HG03575 (cell line): ENCODE measurements at regions not wholly inside any gene's neighbourhood (a gene's known extent, or its start where the extent isn't known, plus 50 kb on each side); places are given as distances from the start of the nearest gene placed in this dataset.

Experiments used
- ATAC-seq: cut with Tn5 transposase; IDR thresholded peaks from one replicate; pipeline ENCODE4 v1.9.1; 2021; ENCODE audit not compliant: unreplicated experiment, insufficient number of reproducible peaks, low FRiP score; ENCODE audit errors: extremely low read depth

GRCh38 chr2:204278454-204278853 is 266.8 kb upstream of the PARD3B start:
- ATAC-seq = no peak

GRCh38 chr2:204279819-204280218 is 265.5 kb upstream of the PARD3B start:
- ATAC-seq = no peak

- no peak for ATAC-seq
Observed at GRCh38 chr2:204280262-204280668, 265.0 kb upstream of the PARD3B start.

GRCh38 chr2:204282081-204282480 is 263.2 kb upstream of the PARD3B start:
- no peak for ATAC-seq

GRCh38 chr2:204282525-204282924 is 262.8 kb upstream of the PARD3B start:
- no peak for ATAC-seq

GRCh38 chr2:204289066-204289465 is 256.2 kb upstream of the PARD3B start:
- ATAC-seq = no peak

GRCh38 chr2:204292439-204292838 is 252.8 kb upstream of the PARD3B start:
- no peak for ATAC-seq

GRCh38 chr2:204293884-204294747 is 251.2 kb upstream of the PARD3B start:
- ATAC-seq = no peak

- ATAC-seq = no peak
Observed at GRCh38 chr2:204298404-204298803, 246.9 kb upstream of the PARD3B start.

- no peak for ATAC-seq
Observed at GRCh38 chr2:204299766-204300165, 245.5 kb upstream of the PARD3B start.

- no peak for ATAC-seq
Observed at GRCh38 chr2:204306667-204307066, 238.6 kb upstream of the PARD3B start.

- no peak for ATAC-seq
Observed at GRCh38 chr2:204312105-204312504, 233.2 kb upstream of the PARD3B start.

GRCh38 chr2:204313256-204313655 is 232.0 kb upstream of the PARD3B start:
- ATAC-seq = no peak

GRCh38 chr2:204315236-204315662 is 230.0 kb upstream of the PARD3B start:
- no peak for ATAC-seq

- no peak for ATAC-seq
Observed at GRCh38 chr2:204317640-204318039, 227.6 kb upstream of the PARD3B start.

GRCh38 chr2:204321027-204321800 is 224.1 kb upstream of the PARD3B start:
- no peak for ATAC-seq

- ATAC-seq = no peak
Observed at GRCh38 chr2:204321910-204322751, 223.1 kb upstream of the PARD3B start.

GRCh38 chr2:204325468-204325867 is 219.8 kb upstream of the PARD3B start:
- peak; percentile 72 for ATAC-seq

GRCh38 chr2:204328373-204328772 is 216.9 kb upstream of the PARD3B start:
- ATAC-seq = no peak
